GM21381 (cell line): ENCODE measurements at regions not wholly inside any gene's neighbourhood (a gene's known extent, or its start where the extent isn't known, plus 50 kb on each side); places are given as distances from the start of the nearest gene placed in this dataset.
"Not testable (repeated sequence)": the region's sequence is repeated elsewhere in the genome, so short reads cannot be mapped to it uniquely, and the experiment has no call there.

Source experiments
- ATAC-seq: cut with Tn5 transposase; IDR thresholded peaks from one replicate; pipeline ENCODE4 v1.9.1; 2021; ENCODE audit warnings: mild to moderate bottlenecking, moderate library complexity; ENCODE audit not compliant: unreplicated experiment

- no peak for ATAC-seq
These were observed 51.1 kb downstream of the DOP1B start for GRCh38 chr21:36207577-36208320.

DNA sequence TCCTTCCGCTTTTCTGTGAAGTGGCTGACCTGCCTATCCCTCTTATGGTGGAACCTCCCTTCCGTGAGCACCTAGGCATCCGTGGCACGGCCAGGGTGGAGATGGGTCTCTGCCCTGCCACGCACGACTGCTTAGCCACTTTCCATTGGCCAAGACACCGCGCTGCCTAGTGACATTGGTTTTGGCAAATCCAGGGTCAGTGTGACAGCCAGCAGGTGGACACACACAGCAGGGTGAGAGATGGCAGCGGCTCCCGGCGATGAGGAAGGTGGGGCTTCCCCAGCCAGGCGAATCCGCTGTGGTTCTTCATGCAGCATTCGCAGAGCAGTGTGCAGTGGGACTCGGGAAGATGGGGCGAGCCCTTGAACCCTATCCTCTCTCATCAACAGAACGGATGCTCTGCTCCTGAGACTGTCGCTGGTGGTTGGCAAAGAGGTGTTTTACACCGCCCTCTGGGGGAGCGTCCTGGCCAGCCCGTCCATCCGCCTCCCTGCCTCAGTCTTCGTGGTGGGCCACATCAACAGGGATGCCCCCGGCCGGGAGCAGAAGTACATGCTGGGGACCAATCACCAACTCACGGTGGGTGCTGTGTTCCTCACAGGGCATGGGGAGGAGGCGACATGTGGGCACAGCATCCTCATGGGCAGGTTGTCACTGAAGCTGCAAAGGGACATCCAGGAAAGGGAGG, 51.8 kb downstream of the DOP1B start:
- ATAC-seq = no peak

- ATAC-seq = no peak
These were observed 53.1 kb downstream of the DOP1B start for GRCh38 chr21:36209626-36210171.

DNA sequence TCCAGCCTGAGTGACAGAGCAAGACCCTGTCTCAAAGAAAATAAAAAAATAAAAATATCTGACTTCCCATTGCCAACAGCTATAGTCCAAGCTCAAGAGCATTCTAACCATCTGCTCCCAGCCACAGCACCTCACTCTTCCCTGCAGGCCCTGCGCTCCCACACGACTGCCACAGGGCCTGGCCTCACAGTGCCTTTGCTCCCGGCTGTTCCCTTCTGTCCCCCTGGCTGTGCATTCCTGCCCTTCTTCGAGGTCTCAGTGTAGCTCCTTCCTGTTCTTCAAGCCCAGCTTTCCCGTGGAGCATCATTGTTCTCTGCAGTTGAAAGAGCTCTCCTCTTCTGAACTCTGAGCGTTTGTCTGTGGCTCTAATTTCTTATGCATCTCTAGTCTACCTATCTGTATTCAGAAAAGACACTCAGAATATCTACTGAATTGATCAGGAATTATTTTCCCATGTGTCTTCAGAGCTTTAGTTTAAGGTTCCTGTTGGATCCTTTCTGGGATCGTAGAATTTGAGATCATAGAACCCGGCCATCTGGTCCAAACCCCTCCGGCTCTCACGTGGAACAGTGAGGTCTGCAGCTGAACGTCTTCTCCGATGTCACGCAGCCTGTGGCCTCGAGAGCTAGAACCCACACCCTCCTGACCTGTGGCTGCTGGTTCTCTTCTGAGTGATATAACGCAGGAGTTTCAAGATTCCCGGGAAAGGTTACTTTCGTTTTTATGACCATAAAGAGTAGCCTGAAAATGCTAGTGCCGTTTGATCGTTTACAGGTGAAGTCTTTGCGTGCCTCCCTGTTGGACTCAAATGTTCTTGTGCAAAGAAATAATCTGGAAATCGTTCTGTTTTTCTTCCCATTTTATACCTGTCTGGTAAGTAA, 54.4 kb downstream of the DOP1B start:
- ATAC-seq = no peak

- ATAC-seq = no peak
These were observed 55.3 kb downstream of the DOP1B start for GRCh38 chr21:36211660-36212512.

DNA sequence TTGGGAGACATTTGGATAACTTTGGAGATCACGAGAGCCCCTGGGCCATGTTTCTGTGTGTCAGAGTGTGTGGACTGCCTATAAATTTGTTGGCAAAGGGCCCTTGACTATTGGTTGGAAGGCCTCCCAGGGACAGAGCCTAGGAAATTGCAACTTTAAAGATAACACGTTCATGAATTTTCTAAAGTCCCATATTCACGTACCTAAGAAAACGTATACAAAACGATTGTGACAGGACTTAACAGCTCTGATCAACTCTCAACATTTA, 55.8 kb downstream of the DOP1B start:
- no peak for ATAC-seq

DNA sequence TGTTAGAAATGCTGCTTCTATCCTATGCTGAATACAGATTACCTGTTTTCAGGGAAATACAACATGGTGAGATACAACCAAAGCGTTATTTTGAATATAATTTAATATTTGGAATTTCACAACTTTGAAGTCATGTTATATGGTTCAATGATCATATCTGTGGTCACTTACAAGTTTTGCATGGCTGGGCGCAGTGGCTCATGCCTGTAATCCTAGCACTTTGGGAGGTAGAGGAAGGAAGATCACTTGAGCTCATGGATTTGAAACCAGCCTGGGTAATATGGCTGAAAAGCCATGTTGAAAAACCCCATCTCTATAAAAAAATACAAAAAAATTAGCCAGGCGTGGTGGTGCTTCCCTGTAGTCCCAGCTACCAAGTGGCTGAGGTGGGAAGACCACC, 57.9 kb downstream of the DOP1B start:
- ATAC-seq = no peak

- no peak for ATAC-seq
These were observed 61.1 kb downstream of the DOP1B start for GRCh38 chr21:36217743-36218142.

DNA sequence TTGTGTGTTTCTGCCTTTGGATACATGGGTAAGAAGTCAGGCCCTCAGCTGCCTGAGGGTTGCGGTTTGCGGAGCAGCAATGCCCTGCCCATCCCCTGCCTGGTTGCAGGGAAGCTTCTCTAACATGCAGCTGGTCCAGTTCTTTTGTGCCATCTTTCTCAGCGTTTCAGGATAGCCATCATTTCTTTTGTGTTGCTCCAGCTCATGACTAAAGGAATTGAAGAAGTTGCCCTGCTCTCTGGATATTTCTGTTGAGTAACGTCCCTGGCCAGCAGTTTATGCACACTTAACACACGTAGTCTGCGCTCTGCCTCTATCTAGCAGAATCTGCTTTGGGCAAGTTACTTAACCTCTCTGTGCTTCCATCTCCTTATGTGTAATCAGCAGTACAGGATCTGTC, 62.1 kb downstream of the DOP1B start:
- no peak for ATAC-seq

- ATAC-seq = no peak
These were observed 66.8 kb downstream of the DOP1B start for GRCh38 chr21:36223451-36223850.

- no peak for ATAC-seq
These were observed 72.6 kb downstream of the DOP1B start for GRCh38 chr21:36229181-36229580.

DNA sequence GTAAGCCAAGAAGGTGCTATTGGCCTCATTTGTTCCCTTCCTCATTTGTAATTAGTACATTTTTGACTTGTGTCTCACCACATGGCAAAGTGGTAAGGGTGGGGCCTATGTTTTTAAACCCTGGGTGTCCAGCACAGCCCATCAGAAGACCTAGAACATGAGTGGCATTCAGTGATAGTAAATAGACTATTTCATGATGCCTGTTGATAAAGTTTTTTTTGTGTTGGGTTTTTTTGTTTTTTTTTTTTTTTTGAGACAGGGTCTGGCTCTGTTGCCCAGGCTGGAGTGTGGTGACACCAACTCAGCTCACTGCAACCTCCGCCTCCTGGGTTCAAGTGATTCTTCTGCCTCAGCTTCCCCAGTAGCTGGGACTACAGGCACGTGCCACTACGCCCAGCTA, 74.8 kb downstream of the DOP1B start:
- not testable (repeated sequence) for ATAC-seq

DNA sequence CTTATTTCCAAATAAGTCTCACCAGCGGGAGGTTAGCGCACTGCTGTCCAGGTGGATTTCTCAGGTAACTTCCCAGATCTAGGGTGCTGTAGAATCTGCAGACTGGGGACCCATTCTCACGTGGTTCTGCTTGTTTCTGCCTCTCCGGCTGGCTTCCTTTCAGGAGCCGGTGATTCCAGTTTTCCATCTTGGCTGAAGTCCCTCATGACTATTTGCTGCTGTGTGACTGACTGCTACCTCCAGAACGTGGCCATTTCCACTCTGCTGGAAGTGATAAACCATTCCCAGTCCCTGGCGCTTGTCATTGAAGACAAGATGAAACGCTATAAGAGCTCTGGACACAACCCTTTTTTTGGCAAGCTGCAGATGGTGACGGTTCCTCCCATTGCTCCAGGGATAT, 76.0 kb downstream of the DOP1B start:
- no peak for ATAC-seq

GRCh38 chr21:36235058-36235582, 78.5 kb downstream of the DOP1B start:
- no peak for ATAC-seq

GRCh38 chr21:36236052-36236730, 79.6 kb downstream of the DOP1B start:
- no peak for ATAC-seq

DNA sequence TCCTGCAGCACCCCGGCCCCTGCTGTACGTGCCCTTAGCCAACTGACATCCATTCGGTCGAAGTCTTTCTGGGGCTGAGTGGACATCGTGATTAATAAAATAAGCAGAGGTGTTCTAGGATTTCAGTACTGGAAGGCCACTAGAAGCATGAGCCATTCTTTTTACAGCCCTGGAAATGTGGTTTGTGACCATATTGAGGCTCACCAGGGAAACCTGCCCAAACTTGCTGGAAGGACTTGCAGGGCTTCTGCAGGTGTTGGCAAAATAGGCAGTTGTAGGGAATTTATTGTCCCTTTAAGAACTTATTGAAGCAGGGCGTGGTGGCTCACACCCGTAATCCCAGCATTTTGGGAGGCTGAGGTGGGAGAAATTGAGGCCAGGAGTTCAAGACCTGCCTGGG, 80.8 kb downstream of the DOP1B start:
- no peak for ATAC-seq

GRCh38 chr21:36239585-36239984, 80.4 kb upstream of the MORC3 start:
- no peak for ATAC-seq

GRCh38 chr21:36241717-36242116, 78.3 kb upstream of the MORC3 start:
- ATAC-seq = no peak

DNA sequence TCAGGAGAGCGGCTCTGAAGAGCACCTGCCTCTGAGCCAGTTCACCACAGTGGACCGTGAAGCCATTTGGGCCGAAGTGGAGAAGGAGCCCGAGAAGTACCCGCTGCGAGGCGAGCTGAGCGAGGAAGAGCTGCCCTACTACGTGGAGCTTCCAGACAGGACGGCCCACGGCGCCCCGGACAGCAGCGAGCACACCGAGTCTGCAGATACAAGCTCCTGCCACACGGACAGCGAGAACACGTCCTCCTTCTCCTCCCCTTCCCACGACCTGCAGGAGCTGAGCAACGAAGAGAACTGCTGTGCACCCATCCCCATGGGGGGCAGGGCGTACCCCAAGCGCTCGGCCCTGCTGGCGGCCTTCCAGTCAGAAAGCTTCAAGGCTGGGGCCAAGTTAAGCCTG, 74.9 kb upstream of the MORC3 start:
- ATAC-seq = no peak

DNA sequence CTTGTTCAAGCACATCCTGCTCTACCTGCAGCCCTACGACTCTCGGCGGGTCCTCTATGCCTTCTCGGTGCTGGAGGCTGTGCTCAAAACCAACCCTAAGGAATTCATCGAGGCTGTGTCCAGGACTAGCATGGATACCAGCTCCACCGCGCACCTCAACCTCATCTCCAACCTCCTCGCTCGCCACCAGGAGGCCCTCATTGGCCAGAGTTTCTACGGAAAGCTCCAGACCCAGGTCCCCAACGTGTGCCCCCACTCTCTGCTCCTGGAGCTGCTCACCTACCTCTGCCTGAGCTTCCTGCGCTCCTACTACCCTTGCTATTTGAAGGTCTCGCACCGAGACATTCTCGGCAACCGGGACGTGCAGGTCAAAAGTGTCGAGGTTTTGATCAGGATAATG, 74.3 kb upstream of the MORC3 start:
- no peak for ATAC-seq
